H1 (cell line): ENCODE measurements at regions not wholly inside any gene's neighbourhood (a gene's known extent, or its start where the extent isn't known, plus 50 kb on each side); places are given as distances from the start of the nearest gene placed in this dataset.

Experiments used
- CTCF ChIA-PET: fragments of 300-600 bp; sonication (Branson Sonifier 250); formaldehyde crosslinking; loops from one replicate; lab custom pipeline; 2021; ENCODE audit not compliant: partially characterized antibody; lab: Charles Lee
- POLR2A ChIA-PET: fragments of 300-600 bp; sonication (Branson Sonifier 250); formaldehyde crosslinking; loops from one replicate; lab custom pipeline; 2021; ENCODE audit warnings: inconsistent platforms; ENCODE audit not compliant: partially characterized antibody; lab: Charles Lee
- DNase-seq, 2 experiments: peaks; one replicate each; pipeline versions ENCODE4 v3.0.0 to v3.0.0-alpha.2; 2010 to 2022; ENCODE audit warnings: low spot score in 2 of 2, low read depth in 1 of 2, mixed read lengths in 1 of 2
- FAIRE-seq: peaks from 2 replicates; lab custom pipeline; 2011; peaks lifted over from hg19 to GRCh38; lab: Jason Lieb, UNC
- H2AFZ ChIP-seq: 2 replicates; pipeline ENCODE4 v1.8.1; 2012; ENCODE audit warnings: low read length, inconsistent platforms
- H2AK5ac ChIP-seq: 2 replicates; pipeline ENCODE4 v1.6.1; 2013; ENCODE audit warnings: low read depth, low read length
- H2BK120ac ChIP-seq: replicated peaks from 2 replicates; pipeline ENCODE3; 2013; ENCODE audit warnings: low read depth, low read length, inconsistent platforms
- H2BK12ac ChIP-seq: 2 replicates; pipeline ENCODE4 v1.6.1; 2013; ENCODE audit warnings: low read depth, low read length
- H2BK15ac ChIP-seq: 2 replicates; pipeline ENCODE4 v1.6.1; 2013; ENCODE audit warnings: low read length
- H2BK20ac ChIP-seq: 2 replicates; pipeline ENCODE4 v1.6.1; 2013; ENCODE audit warnings: low read length
- H2BK5ac ChIP-seq: 2 replicates; pipeline ENCODE4 v1.6.1; 2013; ENCODE audit warnings: low read depth, low read length
- H3K14ac ChIP-seq: 2 replicates; pipeline ENCODE4 v1.6.1; 2013; ENCODE audit warnings: inconsistent platforms; ENCODE audit not compliant: insufficient read length
- H3K18ac ChIP-seq: 2 replicates; pipeline ENCODE4 v1.6.1; 2013; ENCODE audit warnings: low read length; ENCODE audit errors: extremely low read depth
- H3K23ac ChIP-seq: 2 replicates; pipeline ENCODE4 v1.6.1; 2013; ENCODE audit warnings: inconsistent platforms; ENCODE audit not compliant: insufficient read length
- H3K23me2 ChIP-seq: 2 replicates; pipeline ENCODE4 v1.6.1; 2013; ENCODE audit warnings: low read depth, low read length
- H3K27ac ChIP-seq: 2 replicates; pipeline ENCODE4 v1.6.1; 2011; ENCODE audit warnings: low read depth, low read length, inconsistent platforms
- H3K27me3 ChIP-seq, 4 experiments: replicated peaks in 1 of 4; 1 replicate in 1 of 4; 2 replicates in 3 of 4; pipeline versions ENCODE4 v1.6.1 to v1.8.1; 2011 to 2013; ENCODE audit warnings: low read length in 3 of 4, mild to moderate bottlenecking in 3 of 4, inconsistent platforms in 2 of 4, mixed read lengths in 2 of 4, moderate library complexity in 1 of 4; ENCODE audit not compliant: control insufficient read depth in 3 of 4, insufficient read depth in 3 of 4; ENCODE audit errors: extremely low read depth in 1 of 4
- H3K36me3 ChIP-seq, 4 experiments: 2 replicates each; pipeline versions ENCODE4 v1.6.1 to v1.8.1; 2011 to 2013; ENCODE audit warnings: mild to moderate bottlenecking in 4 of 4, low read length in 3 of 4, moderate library complexity in 2 of 4, control low read depth in 1 of 4, inconsistent platforms in 1 of 4; ENCODE audit not compliant: insufficient read depth in 4 of 4, control insufficient read depth in 2 of 4
- H3K4ac ChIP-seq: replicated peaks from 2 replicates; pipeline ENCODE3; 2013; ENCODE audit warnings: low read length, low read depth, mixed read lengths, inconsistent platforms; ENCODE audit not compliant: insufficient read length
- H3K4me1 ChIP-seq, 4 experiments: replicated peaks in 1 of 4; 1 replicate in 1 of 4; 2 replicates in 3 of 4; pipeline versions ENCODE4 v1.6.1 to v1.8.1; 2011 to 2013; ENCODE audit warnings: low read length in 3 of 4, inconsistent platforms in 2 of 4, mixed read lengths in 1 of 4; ENCODE audit not compliant: insufficient read depth in 4 of 4, control insufficient read depth in 3 of 4
- H3K4me2 ChIP-seq, 2 experiments: 2 replicates each; pipeline versions ENCODE4 v1.6.1 to v1.8.1; 2011 to 2013; ENCODE audit warnings: low read depth in 2 of 2, low read length in 2 of 2, control low read depth in 1 of 2, inconsistent platforms in 1 of 2, mild to moderate bottlenecking in 1 of 2; ENCODE audit not compliant: insufficient read depth in 1 of 2
- H3K4me3 ChIP-seq, 4 experiments: fragments of 200-600, 300-600 bp in 1 of 4; sonication (generic), shearing (Covaris generic), sonication (Bioruptor Twin) in 1 of 4; 2 replicates each; pipeline versions ENCODE4 v1.5.1 to v1.8.1; 2011 to 2016; ENCODE audit warnings: low read length in 4 of 4, low read depth in 3 of 4, control low read depth in 2 of 4, inconsistent platforms in 2 of 4, mild to moderate bottlenecking in 2 of 4, mixed read lengths in 1 of 4, moderate library complexity in 1 of 4; ENCODE audit not compliant: insufficient read depth in 2 of 4; ENCODE audit errors: extremely low read depth in 1 of 4
- H3K56ac ChIP-seq: replicated peaks from 2 replicates; pipeline ENCODE3; 2013; ENCODE audit warnings: low read depth, mild to moderate bottlenecking, mixed read lengths, low read length, inconsistent platforms; ENCODE audit not compliant: insufficient read length
- H3K79me1 ChIP-seq: 2 replicates; pipeline ENCODE4 v1.6.1; 2013; ENCODE audit warnings: low read depth, low read length, control low read depth
- H3K79me2 ChIP-seq, 2 experiments: 2 replicates each; pipeline versions ENCODE4 v1.6.1 to v1.8.1; 2012 to 2013; ENCODE audit warnings: low read length in 2 of 2, mild to moderate bottlenecking in 2 of 2, inconsistent platforms in 1 of 2; ENCODE audit not compliant: insufficient read depth in 2 of 2, control insufficient read depth in 1 of 2
- H3K9ac ChIP-seq, 4 experiments: replicated peaks in 1 of 4; 1 replicate in 1 of 4; 2 replicates in 3 of 4; pipeline versions ENCODE4 v1.6.1 to v1.8.1; 2011 to 2013; ENCODE audit warnings: low read depth in 3 of 4, low read length in 3 of 4, control low read depth in 2 of 4, mild to moderate bottlenecking in 2 of 4, moderate library complexity in 2 of 4, inconsistent platforms in 1 of 4; ENCODE audit errors: extremely low read depth in 1 of 4
- H3K9me3 ChIP-seq, 2 experiments: 2 replicates each; pipeline versions ENCODE4 v1.6.1 to v1.8.1; 2012 to 2013; ENCODE audit warnings: mild to moderate bottlenecking in 2 of 2, moderate library complexity in 2 of 2, control low read depth in 1 of 2, inconsistent platforms in 1 of 2, low read depth in 1 of 2, low read length in 1 of 2, mixed read lengths in 1 of 2; ENCODE audit not compliant: insufficient read depth in 2 of 2
- H4K20me1 ChIP-seq, 2 experiments: replicated peaks in 1 of 2; 2 replicates each; pipeline versions ENCODE3 to v1.8.1; 2011 to 2013; ENCODE audit warnings: inconsistent platforms in 2 of 2, low read length in 2 of 2, mild to moderate bottlenecking in 1 of 2; ENCODE audit not compliant: insufficient read depth in 2 of 2, control insufficient read depth in 1 of 2
- H4K5ac ChIP-seq: 2 replicates; pipeline ENCODE4 v1.6.1; 2013; ENCODE audit warnings: low read length, low read depth, mixed read lengths, inconsistent platforms; ENCODE audit not compliant: insufficient read length
- H4K8ac ChIP-seq: 2 replicates; pipeline ENCODE4 v1.8.0; 2013; ENCODE audit warnings: mild to moderate bottlenecking, moderate library complexity, low read length, inconsistent platforms; ENCODE audit not compliant: insufficient read depth; ENCODE audit errors: extremely low read depth
- H4K91ac ChIP-seq: replicated peaks from 2 replicates; pipeline ENCODE3; 2013; ENCODE audit warnings: low read length, mixed read lengths, inconsistent platforms; ENCODE audit not compliant: insufficient read length
- ATF3 ChIP-seq: IDR thresholded peaks from 2 replicates; pipeline ENCODE4 v1.6.1; 2011; ENCODE audit warnings: low read depth, mild to moderate bottlenecking, low read length; ENCODE audit not compliant: insufficient read depth
- BRCA1 ChIP-seq: IDR thresholded peaks from 2 replicates; pipeline ENCODE4 v1.6.1; 2012; ENCODE audit warnings: low read depth, low read length, improper control_type of control experiment
- CHD2 ChIP-seq: IDR thresholded peaks from 2 replicates; pipeline ENCODE4 v1.6.1; 2012; ENCODE audit warnings: low read length, improper control_type of control experiment
- EZH2 ChIP-seq: fragments of 200-600 bp; sonication (generic); IDR thresholded peaks from 2 replicates; pipeline ENCODE4 v1.7.1; 2012; ENCODE audit warnings: low read depth, mild to moderate bottlenecking, moderate library complexity, low read length, inconsistent platforms; ENCODE audit not compliant: severe bottlenecking
- KDM5A ChIP-seq: fragments of 200-600 bp; IDR thresholded peaks from 2 replicates; pipeline ENCODE4 v1.7.1; 2012; ENCODE audit warnings: mild to moderate bottlenecking, low read length, inconsistent platforms, mixed read lengths
- PHF8 ChIP-seq: fragments of 200-600 bp; sonication (generic); conservative IDR thresholded peaks from 2 replicates; pipeline ENCODE4 v1.7.1; 2012; ENCODE audit warnings: low read depth, mild to moderate bottlenecking, inconsistent platforms, low read length, moderate library complexity
- RFX5 ChIP-seq: IDR thresholded peaks from 2 replicates; pipeline ENCODE4 v1.6.1; 2011; ENCODE audit warnings: low read depth, low read length, improper control_type of control experiment, borderline replicate concordance
- SAP30 ChIP-seq: fragments of 300-600 bp; sonication (generic); IDR thresholded peaks from 2 replicates; pipeline ENCODE4 v1.7.1; 2012; ENCODE audit warnings: low read length, moderate library complexity, mild to moderate bottlenecking, inconsistent platforms; ENCODE audit not compliant: insufficient read depth, insufficient replicate concordance
- TCF12 ChIP-seq: IDR thresholded peaks from 2 replicates; pipeline ENCODE4 v1.6.1; 2011; ENCODE audit warnings: low read depth, mild to moderate bottlenecking, low read length
- WGBS, 2 experiments: shearing (Covaris generic) in 1 of 2; methylation state at CpG; one replicate each; pipeline versions ENCODE4 v1.1.6 to v1.1.7; 2013 to 2015; ENCODE audit warnings: low lambda C conversion rate in 2 of 2, mixed read lengths in 2 of 2, inconsistent platforms in 1 of 2, low coverage in 1 of 2, missing lambda C conversion rate in 1 of 2; ENCODE audit not compliant: insufficient replicate concordance in 2 of 2, insufficient coverage in 1 of 2, insufficient read length in 1 of 2; ENCODE audit errors: extremely low coverage in 1 of 2, missing lambda C conversion rate in 1 of 2; 5-methylcytosine and 5-hydroxymethylcytosine counted together
- TF ChIP-seq, protein P1 (sequence below), 3 experiments: IDR thresholded peaks; 1 replicate in 2 of 3; 2 replicates in 1 of 3; pipeline versions ENCODE4 v1.5.1 to v1.6.1; 2011; ENCODE audit warnings: low read length in 3 of 3, mild to moderate bottlenecking in 3 of 3, inconsistent platforms in 2 of 3, low read depth in 1 of 3, moderate library complexity in 1 of 3; ENCODE audit not compliant: insufficient read depth in 1 of 3; ENCODE audit errors: control extremely low read depth in 1 of 3

GRCh38 chr6:86193821-86194220 is 551.1 kb upstream of the SYNCRIP start:
- H2BK20ac ChIP-seq, result no peak overlapping the region
- no peaks in the 10 kb centered on the region for H3K9me3 ChIP-seq
- H4K5ac ChIP-seq, result no peak overlapping the region
- no peak overlapping the region for H3K18ac ChIP-seq
- H4K20me1 ChIP-seq, result no peaks in the 10 kb centered on the region
- H3K4me2 ChIP-seq, result no peak overlapping the region
- no peaks in the 10 kb centered on the region for H3K23me2 ChIP-seq
- no peak overlapping the region for H4K91ac ChIP-seq
- H3K27ac ChIP-seq, result no peak overlapping the region
- H3K4me1 ChIP-seq, result no peaks in the 10 kb centered on the region
- POLR2A ChIA-PET, result no interaction called here
- no peak overlapping the region for H2BK120ac ChIP-seq
- no peak overlapping the region for H4K8ac ChIP-seq
- no peak overlapping the region for H3K4ac ChIP-seq
- no peak overlapping the region for H2BK5ac ChIP-seq
- H3K79me2 ChIP-seq, result no peaks in the 10 kb centered on the region
- no peaks in the 10 kb centered on the region for H3K27me3 ChIP-seq
- FAIRE-seq, result no peak
- no peaks in the 10 kb centered on the region for H3K79me1 ChIP-seq
- H2BK12ac ChIP-seq, result no peak overlapping the region
- CTCF ChIA-PET, result interaction anchor here (0.5 to 1.4 kb wide), 2 partner anchors 9 to 747 kb away, joined by 3 read pairs; no protein-coding TSS in a partner anchor
- no peak overlapping the region for H2BK15ac ChIP-seq
- no peak for DNase-seq
- H3K56ac ChIP-seq, result no peak overlapping the region
- no peak overlapping the region for H2AFZ ChIP-seq
- no peaks in the 10 kb centered on the region for H3K36me3 ChIP-seq
- H3K14ac ChIP-seq, result no peak overlapping the region
- H3K9ac ChIP-seq, result no peak overlapping the region
- H3K23ac ChIP-seq, result no peak overlapping the region
- no peak overlapping the region for H3K4me3 ChIP-seq
- H2AK5ac ChIP-seq, result no peak overlapping the region
- 84% methylated on average over 3 of the region's 3 CpGs; no CpG with 5 or more reads in 1 of the 2 experiments for WGBS, 2 experiments
- TF ChIP-seq TCF12, result no peak
- TF ChIP-seq EZH2, result no peak
- TF ChIP-seq, protein P1, sequence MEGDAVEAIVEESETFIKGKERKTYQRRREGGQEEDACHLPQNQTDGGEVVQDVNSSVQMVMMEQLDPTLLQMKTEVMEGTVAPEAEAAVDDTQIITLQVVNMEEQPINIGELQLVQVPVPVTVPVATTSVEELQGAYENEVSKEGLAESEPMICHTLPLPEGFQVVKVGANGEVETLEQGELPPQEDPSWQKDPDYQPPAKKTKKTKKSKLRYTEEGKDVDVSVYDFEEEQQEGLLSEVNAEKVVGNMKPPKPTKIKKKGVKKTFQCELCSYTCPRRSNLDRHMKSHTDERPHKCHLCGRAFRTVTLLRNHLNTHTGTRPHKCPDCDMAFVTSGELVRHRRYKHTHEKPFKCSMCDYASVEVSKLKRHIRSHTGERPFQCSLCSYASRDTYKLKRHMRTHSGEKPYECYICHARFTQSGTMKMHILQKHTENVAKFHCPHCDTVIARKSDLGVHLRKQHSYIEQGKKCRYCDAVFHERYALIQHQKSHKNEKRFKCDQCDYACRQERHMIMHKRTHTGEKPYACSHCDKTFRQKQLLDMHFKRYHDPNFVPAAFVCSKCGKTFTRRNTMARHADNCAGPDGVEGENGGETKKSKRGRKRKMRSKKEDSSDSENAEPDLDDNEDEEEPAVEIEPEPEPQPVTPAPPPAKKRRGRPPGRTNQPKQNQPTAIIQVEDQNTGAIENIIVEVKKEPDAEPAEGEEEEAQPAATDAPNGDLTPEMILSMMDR (IDR thresholded peaks at IDR 0.05; ENCODE audit: control extremely low read depth in 1 of 3, insufficient read depth in 1 of 3, low read depth in 1 of 3, low read length in 3 of 3), result no peak
- TF ChIP-seq ATF3, result no peak
- TF ChIP-seq PHF8, result no peak
- TF ChIP-seq KDM5A, result no peak
- no peak for TF ChIP-seq BRCA1
- no peak for TF ChIP-seq CHD2
- TF ChIP-seq SAP30, result no peak
- no peak for TF ChIP-seq RFX5
